GM12878 (cell line): ENCODE measurements at regions not wholly inside any gene's neighbourhood (a gene's known extent, or its start where the extent isn't known, plus 50 kb on each side); places are given as distances from the start of the nearest gene placed in this dataset.

Experiments used
- CTCF ChIP-seq, 3 experiments: IDR thresholded peaks in 2 of 3; conservative IDR thresholded peaks in 1 of 3; 2 replicates each; pipeline ENCODE4 v1.5.1; 2011; ENCODE audit warnings: low read depth in 3 of 3, low read length in 3 of 3, mild to moderate bottlenecking in 3 of 3, control low read depth in 2 of 3, moderate library complexity in 2 of 3, inconsistent platforms in 1 of 3, mixed read lengths in 1 of 3; ENCODE audit not compliant: control insufficient read depth in 2 of 3, insufficient read depth in 1 of 3; ENCODE audit errors: extremely low read depth in 1 of 3
- ETV6 ChIP-seq, 2 experiments: fragments of 450-650 bp in 1 of 2; IDR thresholded peaks in 1 of 2; conservative IDR thresholded peaks in 1 of 2; 2 replicates each; pipeline ENCODE4 v1.6.1; 2014; ENCODE audit warnings: antibody characterized with exemption in 1 of 2, borderline replicate concordance in 1 of 2, low read depth in 1 of 2, mild to moderate bottlenecking in 1 of 2, moderate library complexity in 1 of 2
- MYB ChIP-seq: fragments of 150-350 bp; IDR thresholded peaks from 2 replicates; pipeline ENCODE4 v1.6.1; 2014; ENCODE audit warnings: mild to moderate bottlenecking, low read depth, low read length, borderline replicate concordance
- RAD21 ChIP-seq: IDR thresholded peaks from 2 replicates; pipeline ENCODE4 v1.6.1; 2011; ENCODE audit warnings: mild to moderate bottlenecking, low read depth, low read length, moderate library complexity; ENCODE audit not compliant: insufficient read depth
- RFX5 ChIP-seq: IDR thresholded peaks from 2 replicates; pipeline ENCODE4 v1.6.1; 2011; ENCODE audit warnings: low read depth, low read length, improper control_type of control experiment
- SMARCA5 ChIP-seq: fragments of 450-650 bp; IDR thresholded peaks from 2 replicates; pipeline ENCODE4 v1.6.1; 2017; ENCODE audit warnings: mild to moderate bottlenecking
- STAT3 ChIP-seq: IDR thresholded peaks from 2 replicates; pipeline ENCODE4 v1.6.1; 2011; ENCODE audit warnings: low read depth, low read length, improper control_type of control experiment
- TAF1 ChIP-seq: IDR thresholded peaks from 2 replicates; pipeline ENCODE4 v1.6.1; 2011; ENCODE audit warnings: mild to moderate bottlenecking, low read depth, low read length, borderline replicate concordance

- no peak for TF ChIP-seq RAD21
- TF ChIP-seq STAT3 = no peak
- TF ChIP-seq ETV6 (conservative IDR thresholded peaks at IDR 0.05 in 1 of 2, IDR thresholded peaks at IDR 0.05 in 1 of 2; ENCODE audit: borderline replicate concordance in 1 of 2, low read depth in 1 of 2) = no peak
- TF ChIP-seq TAF1 = no peak
- TF ChIP-seq SMARCA5 = no peak
- no peak for TF ChIP-seq CTCF (IDR thresholded peaks at IDR 0.05 in 2 of 3, conservative IDR thresholded peaks at IDR 0.05 in 1 of 3; ENCODE audit: control insufficient read depth in 2 of 3, extremely low read depth in 1 of 3, insufficient read depth in 1 of 3, low read depth in 3 of 3, low read length in 3 of 3)
- TF ChIP-seq MYB = no peak
- TF ChIP-seq RFX5 = no peak
These were observed 52.8 kb upstream of the LHCGR start for GRCh38 chr2:48808311-48808710.
